Right atrium auricular region (tissue), 2 donors: ENCODE measurements at regions not wholly inside any gene's neighbourhood (a gene's known extent, or its start where the extent isn't known, plus 50 kb on each side); places are given as distances from the start of the nearest gene placed in this dataset.

Experiments
- DNase-seq: peaks from one replicate; pipeline ENCODE4 v3.0.0-alpha.2; 2019; ENCODE audit warnings: low spot score
- H3K27ac ChIP-seq, 2 donors: fragments of 200-600 bp; sonication (generic); 1 replicate in 1 of 2; 2 replicates in 1 of 2; pipeline ENCODE4 v1.5.1; 2016 to 2019
- H3K27me3 ChIP-seq, 2 donors: fragments of 200-600 bp; sonication (generic); one replicate each; pipeline versions ENCODE4 v1.5.1 to v1.6.0; 2017 to 2019
- H3K36me3 ChIP-seq: fragments of 200-600 bp; sonication (generic); one replicate; pipeline ENCODE4 v1.5.1; 2016
- H3K4me1 ChIP-seq, 2 donors: fragments of 200-600 bp; sonication (generic); one replicate each; pipeline versions ENCODE4 v1.5.1 to v1.6.0; 2017 to 2019
- H3K4me3 ChIP-seq, 2 donors: fragments of 200-600 bp; sonication (generic); 1 replicate in 1 of 2; 2 replicates in 1 of 2; pipeline ENCODE4 v1.5.1; 2017 to 2019; ENCODE audit warnings: mild to moderate bottlenecking in 1 of 2, moderate library complexity in 1 of 2
- H3K9me3 ChIP-seq, 2 donors: fragments of 200-600 bp; sonication (generic); one replicate each; pipeline ENCODE4 v1.5.1; 2019
- CTCF ChIP-seq, 2 donors: fragments of 200-600 bp; sonication (generic); IDR thresholded peaks; one replicate each; pipeline ENCODE4 v1.5.1; 2019; ENCODE audit warnings: antibody characterized with exemption in 2 of 2

- no peak for DNase-seq
- Histone ChIP-seq H3K36me3 (no peaks in the 10 kb centered on the region), H3K27me3 (no peaks in the 10 kb centered on the region), H3K4me1 (no peaks in the 10 kb centered on the region), H3K4me3 (no peak overlapping the region), H3K9me3 (no peaks in the 10 kb centered on the region), H3K27ac (no peak overlapping the region)
- no peak for TF ChIP-seq CTCF (IDR thresholded peaks at IDR 0.05)
Measured at GRCh38 chr2:103526757-103527156, 764.9 kb downstream of the TMEM182 start.

GRCh38 chr2:103527278-103527677 is 765.4 kb downstream of the TMEM182 start:
- H3K36me3 ChIP-seq: no peaks in the 10 kb centered on the region
- H3K4me1 ChIP-seq: no peaks in the 10 kb centered on the region
- no peak for DNase-seq
- no peaks in the 10 kb centered on the region for H3K9me3 ChIP-seq
- H3K4me3 ChIP-seq: no peak overlapping the region
- no peaks in the 10 kb centered on the region for H3K27me3 ChIP-seq
- no peak overlapping the region for H3K27ac ChIP-seq
- TF ChIP-seq CTCF (IDR thresholded peaks at IDR 0.05): no peak

- H3K9me3 ChIP-seq: no peaks in the 10 kb centered on the region
- H3K27ac ChIP-seq: no peak overlapping the region
- no peak for DNase-seq
- no peaks in the 10 kb centered on the region for H3K4me1 ChIP-seq
- no peaks in the 10 kb centered on the region for H3K27me3 ChIP-seq
- no peaks in the 10 kb centered on the region for H3K36me3 ChIP-seq
- TF ChIP-seq CTCF (IDR thresholded peaks at IDR 0.05): no peak
- no peak overlapping the region for H3K4me3 ChIP-seq
Measured at GRCh38 chr2:103529798-103530502, 768.1 kb downstream of the TMEM182 start.

GRCh38 chr2:103552775-103553174 is 790.9 kb downstream of the TMEM182 start:
- no peak for TF ChIP-seq CTCF (IDR thresholded peaks at IDR 0.05)

GRCh38 chr2:103594823-103595222 is 833.0 kb downstream of the TMEM182 start:
- H3K9me3 ChIP-seq: peaks cover 0 to 9% of the 10 kb centered on the region in 2 donors

More at GRCh38 chr2:103552775-103553174, 790.9 kb downstream of the TMEM182 start:
- H3K27me3 ChIP-seq: no peaks in the 10 kb centered on the region
- no peaks in the 10 kb centered on the region for H3K4me1 ChIP-seq
- H3K4me3 ChIP-seq: no peak overlapping the region
- no peaks in the 10 kb centered on the region for H3K36me3 ChIP-seq
- no peak overlapping the region for H3K27ac ChIP-seq
- no peak for DNase-seq
- H3K9me3 ChIP-seq: peaks cover 0 to 15% of the 10 kb centered on the region in 2 donors

More at GRCh38 chr2:103594823-103595222, 833.0 kb downstream of the TMEM182 start:
- Histone ChIP-seq H3K27ac (no peak overlapping the region), H3K4me1 (no peaks in the 10 kb centered on the region), H3K4me3 (no peak overlapping the region), H3K36me3 (no peaks in the 10 kb centered on the region), H3K27me3 (no peaks in the 10 kb centered on the region)
- TF ChIP-seq CTCF (IDR thresholded peaks at IDR 0.05): no peak
- DNase-seq: no peak
